NCI-H1436 treated with DMSO at 0.1 percent for 48 hours (cell line): ENCODE measurements at regions not wholly inside any gene's neighbourhood (a gene's known extent, or its start where the extent isn't known, plus 50 kb on each side); places are given as distances from the start of the nearest gene placed in this dataset.
"Not testable (repeated sequence)": the region's sequence is repeated elsewhere in the genome, so short reads cannot be mapped to it uniquely, and the experiment has no call there.

Source experiments
- DNase-seq: peaks from one replicate; lab custom pipeline; 2025; lab: John Stamatoyannopoulos, UW

- DNase-seq: no peak
Observed at GRCh38 chr1:58936973-58937372, 153.1 kb upstream of the JUN start.

GRCh38 chr1:58939146-58939545 lies 155.3 kb upstream of the JUN start:
- DNase-seq: no peak

- no peak for DNase-seq
Observed at GRCh38 chr1:58939666-58940370, 156.0 kb upstream of the JUN start.

GRCh38 chr1:58941471-58942289 lies 157.8 kb upstream of the JUN start:
- no peak for DNase-seq

- DNase-seq: no peak
Observed at GRCh38 chr1:58942759-58943191, 158.9 kb upstream of the JUN start.

GRCh38 chr1:58943776-58944175 lies 159.9 kb upstream of the JUN start:
- DNase-seq: no peak

GRCh38 chr1:58944439-58944838 lies 160.6 kb upstream of the JUN start:
- DNase-seq: no peak

- no peak for DNase-seq
Observed at GRCh38 chr1:58946390-58946789, 162.5 kb upstream of the JUN start.

GRCh38 chr1:58948671-58949070 lies 164.8 kb upstream of the JUN start:
- DNase-seq: no peak

GRCh38 chr1:58949551-58950220 lies 165.8 kb upstream of the JUN start:
- DNase-seq: no peak

- DNase-seq: no peak
Observed at GRCh38 chr1:58950897-58951296, 167.1 kb upstream of the JUN start.

- DNase-seq: not testable (repeated sequence)
Observed at GRCh38 chr1:58953951-58954350, 170.1 kb upstream of the JUN start.

- DNase-seq: not testable (repeated sequence)
Observed at GRCh38 chr1:58963287-58963686, 179.4 kb upstream of the JUN start.

- DNase-seq: no peak
Observed at GRCh38 chr1:58964428-58964827, 180.6 kb upstream of the JUN start.

GRCh38 chr1:58964880-58965279 lies 181.0 kb upstream of the JUN start:
- no peak for DNase-seq

GRCh38 chr1:58966103-58966916 lies 182.5 kb upstream of the JUN start:
- no peak for DNase-seq

- DNase-seq: no peak
Observed at GRCh38 chr1:58966917-58967740, 183.3 kb upstream of the JUN start.

GRCh38 chr1:58968360-58968952 lies 184.6 kb upstream of the JUN start:
- no peak for DNase-seq

- DNase-seq: not testable (repeated sequence)
Observed at GRCh38 chr1:58969176-58969575, 185.3 kb upstream of the JUN start.

GRCh38 chr1:58971629-58972140 lies 187.8 kb upstream of the JUN start:
- DNase-seq: no peak
